SU-DHL-6 (cell line): ENCODE measurements at regions not wholly inside any gene's neighbourhood (a gene's known extent, or its start where the extent isn't known, plus 50 kb on each side); places are given as distances from the start of the nearest gene placed in this dataset.

Experiments
- EZH2phosphoT487 ChIP-seq: fragments of 200-600 bp; sonication (generic), shearing (Covaris generic); conservative IDR thresholded peaks from 2 replicates; pipeline ENCODE4 v1.6.1; 2018; ENCODE audit warnings: mild to moderate bottlenecking, antibody characterized with exemption, low read length, moderate library complexity, mixed read lengths
- TF ChIP-seq, protein P1 (sequence below): fragments of 200-600 bp; sonication (generic); IDR thresholded peaks from one replicate; pipeline ENCODE4 v1.5.1; 2017; ENCODE audit warnings: antibody characterized with exemption, mild to moderate bottlenecking, low read length, moderate library complexity; ENCODE audit not compliant: insufficient read depth, poor library complexity, severe bottlenecking

DNA sequence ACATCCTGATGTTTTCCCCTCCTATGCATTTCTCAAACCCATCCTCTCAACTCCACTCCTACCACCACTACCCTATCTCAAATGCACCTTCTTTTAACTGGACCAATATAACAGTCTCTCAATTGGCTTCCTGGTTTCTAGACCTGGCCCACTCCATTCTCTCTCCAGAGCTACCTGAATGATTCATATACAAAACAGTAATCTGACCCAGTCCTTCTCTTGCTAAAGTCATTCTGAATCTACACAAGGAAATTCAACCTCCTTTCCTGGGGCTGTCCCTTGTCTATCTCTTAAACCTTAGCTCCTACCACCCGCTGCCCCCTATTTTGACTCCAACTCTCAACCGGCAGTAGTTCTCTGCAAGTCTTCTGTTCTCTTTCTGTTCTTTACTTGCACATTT is 97.2 kb downstream of the PCSK1 start:
- TF ChIP-seq, protein P1, sequence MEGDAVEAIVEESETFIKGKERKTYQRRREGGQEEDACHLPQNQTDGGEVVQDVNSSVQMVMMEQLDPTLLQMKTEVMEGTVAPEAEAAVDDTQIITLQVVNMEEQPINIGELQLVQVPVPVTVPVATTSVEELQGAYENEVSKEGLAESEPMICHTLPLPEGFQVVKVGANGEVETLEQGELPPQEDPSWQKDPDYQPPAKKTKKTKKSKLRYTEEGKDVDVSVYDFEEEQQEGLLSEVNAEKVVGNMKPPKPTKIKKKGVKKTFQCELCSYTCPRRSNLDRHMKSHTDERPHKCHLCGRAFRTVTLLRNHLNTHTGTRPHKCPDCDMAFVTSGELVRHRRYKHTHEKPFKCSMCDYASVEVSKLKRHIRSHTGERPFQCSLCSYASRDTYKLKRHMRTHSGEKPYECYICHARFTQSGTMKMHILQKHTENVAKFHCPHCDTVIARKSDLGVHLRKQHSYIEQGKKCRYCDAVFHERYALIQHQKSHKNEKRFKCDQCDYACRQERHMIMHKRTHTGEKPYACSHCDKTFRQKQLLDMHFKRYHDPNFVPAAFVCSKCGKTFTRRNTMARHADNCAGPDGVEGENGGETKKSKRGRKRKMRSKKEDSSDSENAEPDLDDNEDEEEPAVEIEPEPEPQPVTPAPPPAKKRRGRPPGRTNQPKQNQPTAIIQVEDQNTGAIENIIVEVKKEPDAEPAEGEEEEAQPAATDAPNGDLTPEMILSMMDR, result no peak
- TF ChIP-seq EZH2phosphoT487, result no peak
